Peyer's patch (tissue), 4 donors: ENCODE measurements at regions not wholly inside any gene's neighbourhood (a gene's known extent, or its start where the extent isn't known, plus 50 kb on each side); places are given as distances from the start of the nearest gene placed in this dataset.

ENCODE experiments used
- CTCF ChIP-seq, 6 experiments: fragments of 450-650 bp in 4 of 6; fragments of 200-600 bp in 2 of 6; sonication (generic) in 1 of 6; IDR thresholded peaks; one replicate each; pipeline ENCODE4 v1.5.1; 2017 to 2019; ENCODE audit warnings: antibody characterized with exemption in 6 of 6, mild to moderate bottlenecking in 3 of 6, moderate library complexity in 1 of 6
- POLR2A ChIP-seq, 2 donors: fragments of 450-650 bp; IDR thresholded peaks; one replicate each; pipeline ENCODE4 v1.5.1; 2017; ENCODE audit warnings: antibody characterized with exemption in 2 of 2, mild to moderate bottlenecking in 2 of 2, moderate library complexity in 2 of 2

DNA sequence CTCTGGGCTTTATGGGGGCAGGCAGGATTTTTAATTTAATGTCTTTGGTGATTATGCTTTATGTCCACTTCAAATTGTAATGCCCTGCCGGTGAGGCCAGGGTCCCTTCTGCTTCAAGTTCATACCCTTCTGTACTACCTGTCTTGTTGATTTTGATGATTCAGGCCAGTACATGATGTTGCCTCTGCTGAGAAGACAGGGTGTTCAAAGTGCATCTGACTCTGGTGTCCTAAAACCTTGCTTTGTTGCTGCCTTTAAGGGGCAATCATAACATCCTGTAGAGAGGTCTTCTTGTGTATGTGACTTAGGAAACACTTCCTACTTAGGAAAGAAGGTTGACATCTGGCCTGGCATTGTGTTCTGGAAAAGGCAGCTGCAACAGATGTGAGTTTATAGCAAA, 113.2 kb downstream of the TMEM170B start:
- no peak for TF ChIP-seq CTCF (IDR thresholded peaks at IDR 0.05)
- no peak for TF ChIP-seq POLR2A (IDR thresholded peaks at IDR 0.05)
